ENCODE measurements at regions not wholly inside any gene's neighbourhood (a gene's known extent, or its start where the extent isn't known, plus 50 kb on each side); places are given as distances from the start of the nearest gene placed in this dataset.

GRCh38 chr3:83523470-83524073, 1435.2 kb upstream of the CADM2 start:
- TF ChIP-seq CTCF (IDR thresholded peaks at IDR 0.05) (peak; percentile 19 to 45 (median 36)), POLR2A (IDR thresholded peaks at IDR 0.05) (no peak)

All from testis (tissue), 2 donors.